Lung microvascular endothelial cell (primary cell): ENCODE measurements at regions not wholly inside any gene's neighbourhood (a gene's known extent, or its start where the extent isn't known, plus 50 kb on each side); places are given as distances from the start of the nearest gene placed in this dataset.

Experiments used
- DNase-seq, 2 donors: peaks; one replicate each; pipeline versions ENCODE4 v3.0.0 to v3.0.0-alpha.2; 2010; ENCODE audit warnings: low read depth in 2 of 2

DNA sequence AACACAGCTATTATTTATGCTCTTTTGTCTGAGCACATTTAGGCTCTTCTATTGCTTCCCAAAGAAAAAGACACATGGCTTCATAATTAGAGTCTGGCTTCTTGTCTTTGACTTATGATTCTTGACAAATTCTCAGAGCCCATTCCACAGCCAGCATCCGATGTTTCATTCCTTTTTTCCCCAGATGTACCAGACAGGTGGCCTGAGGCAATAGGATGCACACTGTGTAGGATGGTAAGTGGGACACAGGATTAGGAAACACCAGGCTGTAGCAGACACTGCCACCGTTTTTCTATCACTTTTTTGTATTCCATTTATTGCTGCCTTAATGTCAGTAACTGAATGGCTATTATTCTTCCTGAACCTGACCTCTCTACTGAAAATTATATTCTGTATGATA lies 188.9 kb upstream of the CDIN1 start:
- no peak for DNase-seq

DNA sequence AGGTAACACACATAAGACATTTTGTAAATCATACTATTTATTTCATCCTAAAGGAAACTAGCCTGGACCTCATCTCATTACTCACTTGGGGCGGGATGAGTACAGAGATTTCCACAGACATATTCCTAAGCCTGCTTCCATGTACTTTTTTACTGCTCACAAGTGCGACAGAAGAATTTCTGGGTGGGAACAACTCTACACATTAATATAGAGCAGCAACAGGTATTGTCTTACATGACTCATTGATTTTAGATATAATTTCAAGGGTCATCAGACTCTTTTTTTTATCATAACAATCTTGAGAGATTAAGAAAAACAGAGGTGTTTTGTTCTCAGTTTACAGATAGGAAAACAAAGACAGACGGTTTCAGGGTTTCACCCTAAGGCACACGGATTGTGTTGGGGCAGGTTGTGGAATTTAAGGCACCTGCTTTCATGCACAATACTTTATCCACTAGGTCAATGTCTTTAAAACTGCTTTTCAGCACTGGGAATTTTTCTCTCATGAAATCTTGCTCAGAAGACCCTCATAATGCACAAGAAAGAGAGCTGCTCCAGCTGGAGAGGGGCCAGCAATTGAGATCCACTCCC lies 186.7 kb upstream of the CDIN1 start:
- no peak for DNase-seq

DNA sequence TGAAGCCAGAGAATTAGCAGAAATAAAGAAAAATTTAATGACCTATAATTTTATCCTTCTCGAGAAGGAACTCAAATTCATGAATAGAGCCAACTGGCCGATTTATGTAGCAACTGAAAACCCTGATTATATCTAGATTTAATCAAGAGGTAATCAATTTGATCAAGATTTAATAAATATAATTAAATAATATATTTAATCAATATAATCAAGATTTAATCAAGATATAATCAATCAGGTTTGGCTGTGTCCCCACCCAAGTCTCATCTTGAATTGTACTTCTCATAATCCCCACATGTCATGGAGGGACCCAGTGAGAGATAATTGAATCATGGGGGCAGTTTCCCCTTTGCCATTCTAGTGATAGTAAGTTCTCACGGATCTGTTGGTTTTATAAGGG lies 181.2 kb upstream of the CDIN1 start:
- no peak for DNase-seq

DNA sequence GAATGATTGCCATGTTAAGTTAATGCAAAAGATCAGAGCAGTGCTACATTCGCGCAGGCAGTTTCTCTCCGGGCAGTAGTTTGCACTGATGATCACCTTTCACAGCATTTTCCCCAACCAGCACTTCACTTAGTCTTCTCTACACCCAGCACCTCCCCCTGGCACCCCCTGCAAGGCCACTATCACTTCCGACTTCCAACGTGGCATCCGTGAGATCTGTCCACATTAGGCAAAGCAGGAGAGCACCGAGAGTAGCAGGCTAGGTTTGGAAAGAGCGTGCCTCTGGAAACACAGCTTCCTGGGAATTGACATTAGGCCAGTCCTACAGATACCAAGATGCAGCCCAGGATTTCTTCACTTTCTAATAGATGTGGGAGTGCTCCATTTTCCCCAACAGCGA lies 180.2 kb upstream of the CDIN1 start:
- no peak for DNase-seq

DNA sequence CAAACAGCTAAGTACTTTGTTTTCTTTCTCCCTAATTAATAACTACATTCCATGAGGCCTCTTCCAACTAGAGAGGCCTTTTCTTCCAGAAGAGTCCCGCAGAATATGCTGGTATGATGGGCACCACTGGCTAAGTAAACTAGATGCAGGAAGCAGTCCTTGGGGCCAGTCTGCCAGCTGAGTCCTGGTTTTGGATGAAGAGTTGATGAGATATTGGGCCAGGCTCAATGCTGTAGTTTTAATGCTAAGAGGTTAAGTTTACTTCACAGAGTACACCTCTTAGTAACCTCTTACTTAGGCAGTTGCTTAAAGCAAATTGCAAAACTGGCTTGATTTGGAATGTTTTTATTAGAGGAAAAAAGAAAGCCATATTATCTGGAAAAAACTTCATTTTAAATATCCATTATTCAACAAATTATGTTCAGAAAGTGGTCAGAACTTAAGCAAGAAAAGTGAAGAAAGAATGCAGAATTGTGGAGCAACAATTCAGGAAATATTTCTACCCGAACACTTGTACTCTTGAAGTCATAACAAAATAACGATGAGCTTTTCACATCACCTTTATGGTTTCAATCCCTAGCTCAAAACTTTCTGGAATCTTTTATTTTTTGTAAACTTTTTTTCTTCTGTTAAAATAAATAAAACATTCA lies 178.4 kb upstream of the CDIN1 start:
- DNase-seq = no peak

DNA sequence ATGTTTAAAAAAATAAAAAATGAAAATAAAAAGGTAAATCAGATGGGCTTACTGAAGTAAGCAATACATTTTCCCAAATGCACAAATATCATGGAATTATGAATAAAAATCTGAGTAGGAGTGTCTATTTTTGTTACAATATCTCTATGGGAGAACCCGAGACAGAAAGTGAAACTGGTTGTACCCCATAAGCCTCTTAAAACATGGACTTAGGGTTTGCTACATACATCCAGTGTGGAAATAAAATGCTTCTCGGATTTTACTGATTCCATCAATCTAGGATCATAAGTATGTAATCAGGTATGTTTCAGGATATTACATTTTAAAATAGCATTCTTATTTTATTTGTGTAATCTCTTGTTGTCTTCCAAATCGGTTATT lies 177.8 kb upstream of the CDIN1 start:
- DNase-seq = peak; percentile 5 to 37

DNA sequence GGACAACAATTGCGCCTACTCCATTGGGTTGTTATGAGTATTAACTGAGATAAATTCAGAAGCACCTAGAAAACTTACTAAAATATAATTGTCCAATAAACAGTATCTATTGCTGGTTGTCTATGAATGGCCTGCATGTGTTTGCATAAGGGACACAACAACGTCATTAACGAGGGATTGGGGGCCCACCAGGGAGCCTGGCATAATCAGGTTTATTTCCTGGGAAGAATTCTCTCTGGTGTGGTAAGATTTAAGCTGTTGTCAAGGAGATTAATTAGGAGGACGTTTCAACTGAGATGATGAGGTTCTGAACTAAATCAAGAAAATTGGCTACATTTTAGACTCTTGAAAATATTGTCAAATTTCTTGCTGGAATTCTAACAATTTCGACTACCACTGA lies 176.1 kb upstream of the CDIN1 start:
- DNase-seq = no peak

DNA sequence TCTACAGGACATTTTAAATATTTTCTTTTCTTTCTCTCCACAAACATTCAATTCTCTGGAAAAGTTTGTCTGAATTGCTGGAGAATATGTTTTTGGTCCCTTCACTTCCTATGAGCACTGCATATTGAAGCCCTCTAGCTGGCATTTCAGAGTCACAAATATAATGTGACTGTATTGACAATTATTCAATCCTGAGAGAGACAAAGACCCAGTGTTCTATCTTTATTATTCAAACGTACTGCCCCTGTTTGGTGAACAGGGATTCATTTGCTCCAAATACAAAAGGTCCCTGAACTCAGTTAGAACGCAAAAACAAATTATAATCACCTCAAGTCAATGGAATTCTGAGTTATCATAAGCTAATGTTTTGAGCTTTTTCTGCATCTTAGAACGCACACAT lies 173.1 kb upstream of the CDIN1 start:
- DNase-seq = no peak

DNA sequence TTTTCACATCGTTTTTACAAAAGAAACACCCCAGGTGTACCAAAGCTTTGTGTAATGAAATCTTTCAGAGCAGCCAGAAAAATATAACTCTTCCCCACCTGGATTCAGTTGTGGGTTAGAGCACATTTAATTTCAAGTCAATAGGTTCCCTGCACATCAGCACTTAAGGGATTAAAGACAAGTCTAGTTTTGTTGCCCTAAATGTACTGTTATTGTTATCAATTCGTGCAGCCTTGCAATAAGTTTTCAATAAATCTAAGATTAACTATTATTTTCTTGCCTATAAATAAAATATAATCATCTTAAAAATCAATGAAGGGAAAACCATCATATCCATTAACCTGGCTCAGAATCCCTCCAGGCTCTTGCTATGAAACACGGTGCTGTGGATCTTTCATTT lies 172.5 kb upstream of the CDIN1 start:
- DNase-seq = no peak

DNA sequence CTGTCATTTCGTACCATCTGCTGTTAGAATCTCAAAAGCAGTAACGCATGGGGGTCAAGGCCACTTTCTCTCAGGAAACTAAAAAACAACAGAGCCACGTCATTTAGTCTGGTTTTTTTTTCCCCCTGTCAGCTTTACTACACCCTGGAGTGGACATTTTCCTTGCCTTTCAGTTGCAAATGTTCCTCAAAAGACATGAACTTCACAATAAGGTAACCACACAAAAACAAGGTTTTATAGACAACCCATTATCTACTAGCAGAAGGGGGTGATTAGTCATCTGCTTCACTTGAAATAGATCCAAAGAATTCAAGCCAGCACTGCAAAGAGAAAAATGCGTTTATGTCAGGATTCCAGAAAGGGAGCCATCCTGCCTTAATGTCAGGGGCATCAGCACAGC lies 171.8 kb upstream of the CDIN1 start:
- peak; percentile 28 to 64 for DNase-seq

DNA sequence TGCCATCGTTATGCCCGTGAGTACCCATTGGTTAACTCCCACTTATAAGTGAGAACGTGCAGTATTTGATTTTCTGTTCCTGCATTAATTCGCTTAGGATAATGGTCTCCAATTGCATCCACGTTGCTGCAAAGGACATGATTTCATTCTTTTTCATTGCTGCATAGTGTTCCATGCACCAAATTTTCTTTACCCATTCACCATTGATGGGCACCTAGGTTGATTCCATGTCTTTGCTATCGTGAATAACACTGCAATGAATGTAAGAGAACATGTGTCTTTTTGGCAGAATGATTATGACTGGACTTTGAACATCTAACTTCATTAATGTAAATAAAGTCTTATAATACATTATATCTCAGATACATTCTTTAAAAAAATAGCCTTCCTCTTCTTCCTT lies 169.6 kb upstream of the CDIN1 start:
- no peak for DNase-seq

DNA sequence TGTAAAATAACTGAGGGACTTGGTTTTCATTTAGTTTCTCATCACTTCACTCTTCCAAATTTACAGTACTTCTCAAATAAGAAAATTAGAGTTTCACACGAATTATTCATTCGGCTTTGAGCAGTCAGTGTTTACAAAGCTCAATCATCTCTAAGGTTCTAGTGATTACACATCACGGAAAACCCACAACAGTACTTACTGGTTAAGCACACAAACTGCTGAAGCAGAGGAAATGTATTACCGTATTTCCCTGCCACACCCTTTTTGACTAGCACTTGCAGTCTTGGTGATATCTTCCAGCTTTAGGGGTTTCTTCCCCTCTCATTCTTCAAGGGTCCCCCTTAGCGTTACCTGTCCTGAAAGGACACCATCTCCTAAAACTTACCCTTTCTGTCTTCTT lies 164.8 kb upstream of the CDIN1 start:
- DNase-seq = peak in 1 of 2 donors; percentile 84

DNA sequence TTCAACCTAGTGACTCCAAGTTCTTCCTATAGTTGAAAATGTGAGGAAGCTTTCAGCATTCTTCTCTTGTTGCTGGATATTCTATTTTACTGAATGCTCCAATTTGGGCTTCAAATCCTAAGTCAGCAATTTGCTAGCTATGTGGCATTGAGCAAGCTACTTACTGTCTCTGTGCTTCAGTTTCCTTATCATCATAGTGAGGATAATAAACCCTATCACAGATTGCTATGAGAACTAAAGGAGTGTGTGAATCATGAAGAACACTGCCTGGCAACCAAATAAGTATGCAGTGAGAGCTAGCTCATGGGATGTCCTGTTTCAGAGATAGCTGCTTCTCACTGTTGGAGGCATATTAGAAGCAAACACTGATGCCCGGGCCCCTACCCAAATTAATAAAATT lies 163.8 kb upstream of the CDIN1 start:
- peak in 1 of 2 donors; percentile 74 for DNase-seq

DNA sequence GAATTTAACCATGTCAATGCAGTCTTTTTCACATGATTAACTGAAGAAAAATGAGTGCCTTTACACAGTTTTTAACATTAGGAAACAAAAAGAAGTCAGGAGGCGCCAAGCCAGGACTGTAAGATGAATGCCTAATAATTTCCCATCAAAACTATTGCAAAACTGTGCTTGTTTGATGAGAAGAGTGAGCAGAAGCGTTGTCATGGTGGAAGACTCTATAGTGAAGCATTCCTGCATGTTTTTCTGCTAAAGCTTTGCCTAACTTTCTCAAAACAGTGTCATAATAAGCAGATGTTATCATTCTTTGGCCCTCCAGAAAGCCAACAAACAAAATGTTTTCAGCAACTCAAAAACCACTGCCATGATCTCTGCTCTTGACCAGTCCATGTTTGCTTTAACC lies 156.8 kb upstream of the CDIN1 start:
- DNase-seq = no peak

DNA sequence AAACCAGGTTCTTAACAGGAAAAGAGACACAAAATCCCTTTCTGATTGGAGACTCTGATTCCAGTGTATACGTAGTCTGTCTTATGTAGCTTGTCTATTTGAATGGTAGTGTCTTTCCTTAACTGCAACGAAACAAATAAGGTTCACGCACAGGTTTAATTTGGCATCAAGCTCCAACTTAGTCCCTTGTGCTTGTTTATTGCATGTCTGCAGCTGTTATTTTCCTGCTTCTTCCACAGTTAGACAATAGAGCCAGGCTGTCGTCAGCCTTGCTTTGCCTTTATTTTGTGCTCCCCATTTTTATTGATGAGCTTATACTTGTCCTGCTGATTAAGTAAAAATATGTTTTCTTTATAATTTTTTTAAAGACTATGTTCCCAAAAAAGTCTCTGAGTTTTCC lies 152.7 kb upstream of the CDIN1 start:
- DNase-seq = no peak

DNA sequence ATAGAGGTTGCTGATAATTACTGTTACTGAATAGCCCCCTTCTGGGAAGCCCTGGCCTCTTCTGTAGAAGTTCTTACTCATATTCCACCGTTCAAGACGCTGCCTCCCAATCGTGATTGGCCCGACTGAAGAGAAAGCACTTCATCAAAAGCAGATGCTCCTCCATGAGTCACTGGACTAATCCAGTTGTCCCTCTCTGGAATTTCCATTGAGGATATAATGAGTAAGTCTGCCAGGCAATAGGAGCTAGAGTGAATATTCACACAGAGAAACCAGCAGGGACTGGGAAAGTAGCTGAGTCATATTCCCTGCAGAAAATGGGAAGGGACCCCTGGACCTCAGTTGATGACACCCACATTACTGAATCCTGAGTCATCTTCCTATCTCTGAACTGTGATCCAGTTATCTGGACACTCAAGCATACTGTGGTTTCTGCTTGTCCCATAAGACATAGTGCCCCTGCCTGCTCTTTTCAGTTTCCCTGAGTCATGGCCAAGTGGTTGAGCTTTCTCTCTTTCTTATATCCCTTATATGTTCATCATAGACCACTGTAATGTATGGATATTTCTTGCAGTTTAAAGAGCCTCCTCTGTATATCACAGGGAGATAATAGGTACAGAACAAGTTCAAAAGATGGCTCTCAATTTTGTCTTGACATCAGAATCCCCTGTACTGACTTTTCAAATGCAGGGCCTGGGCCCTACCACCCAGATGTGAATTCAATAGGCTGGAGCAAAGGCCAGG lies 151.2 kb upstream of the CDIN1 start:
- DNase-seq = peak; percentile 78 to 99

DNA sequence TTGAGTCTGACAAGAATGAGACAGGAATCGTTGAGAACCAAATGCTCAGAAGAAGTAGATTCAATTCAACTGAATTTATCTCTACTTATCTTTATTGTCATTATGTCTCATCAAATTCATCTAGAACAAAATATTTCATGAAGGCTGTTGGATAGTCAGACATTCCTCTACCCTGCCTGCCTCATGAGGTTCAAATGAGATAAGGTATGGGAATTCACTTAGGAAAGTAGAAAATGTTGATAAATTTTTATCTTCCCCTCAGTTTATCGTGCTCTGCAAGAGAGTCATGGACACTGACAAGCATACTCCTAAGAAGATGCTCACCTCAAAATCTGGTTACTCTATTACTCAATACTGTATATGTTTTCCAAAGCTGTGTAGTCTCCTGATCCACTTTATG lies 149.7 kb upstream of the CDIN1 start:
- DNase-seq = no peak

DNA sequence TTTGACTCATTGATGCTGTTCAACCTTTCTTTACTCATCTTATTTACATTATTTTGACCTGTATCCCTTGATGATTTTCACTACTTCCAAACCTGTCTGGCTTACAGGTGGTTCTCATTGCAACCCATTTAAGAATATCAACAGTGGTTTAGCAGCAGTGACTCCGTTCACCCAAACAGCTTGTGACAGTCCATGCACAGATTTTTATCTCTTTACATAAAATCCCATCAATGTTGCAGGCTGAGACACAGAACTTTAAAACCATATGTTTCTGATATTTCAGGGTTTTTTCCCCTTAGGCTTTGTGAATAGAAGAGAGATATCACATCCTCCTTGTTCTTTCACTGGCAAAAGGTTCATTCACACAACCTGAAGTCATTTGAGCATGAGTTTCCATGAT lies 149.1 kb upstream of the CDIN1 start:
- no peak for DNase-seq

DNA sequence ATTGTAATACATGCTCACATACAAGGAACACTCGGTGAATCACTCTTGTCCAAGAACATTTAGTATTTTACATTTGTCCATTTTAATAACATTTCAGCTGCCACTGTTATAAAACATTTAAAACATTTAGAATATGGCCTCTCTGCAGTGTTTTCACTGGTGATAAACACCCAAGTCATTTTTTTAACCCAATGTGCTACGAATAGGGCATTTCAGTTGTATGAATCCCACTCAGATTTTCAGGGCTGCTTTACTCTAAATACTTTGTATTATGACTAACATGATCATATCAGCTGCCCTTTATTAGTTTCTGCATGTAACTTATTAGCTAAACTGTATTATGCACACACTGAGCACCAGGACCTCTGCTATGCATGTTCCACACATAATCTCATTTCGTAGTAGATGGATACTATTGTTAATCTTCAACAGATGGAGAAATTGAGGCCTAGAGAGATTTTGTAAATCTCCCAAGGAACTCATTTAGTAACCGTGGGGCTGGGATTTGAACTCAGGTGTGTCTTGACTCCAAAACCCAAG lies 148.6 kb upstream of the CDIN1 start:
- DNase-seq = no peak

DNA sequence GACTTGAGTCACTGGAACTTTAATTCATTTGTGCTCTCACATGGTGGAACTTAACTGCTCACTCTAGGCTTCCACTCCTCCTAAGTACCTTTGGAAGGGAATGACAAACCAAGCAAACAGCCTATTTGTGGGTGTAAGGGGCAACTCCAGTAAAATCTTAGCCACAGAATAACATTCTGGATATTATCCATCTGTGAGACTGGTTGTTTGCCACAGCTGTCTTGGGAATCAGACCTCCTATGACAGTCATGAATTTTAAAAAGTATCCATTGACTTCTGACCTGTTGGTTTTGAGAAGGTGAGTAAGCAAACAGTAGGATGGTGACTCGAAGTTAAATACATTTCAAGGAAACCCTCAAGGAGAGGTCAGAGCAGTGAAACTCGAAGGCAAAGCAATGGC lies 147.3 kb upstream of the CDIN1 start:
- DNase-seq = peak in 1 of 2 donors; percentile 4

DNA sequence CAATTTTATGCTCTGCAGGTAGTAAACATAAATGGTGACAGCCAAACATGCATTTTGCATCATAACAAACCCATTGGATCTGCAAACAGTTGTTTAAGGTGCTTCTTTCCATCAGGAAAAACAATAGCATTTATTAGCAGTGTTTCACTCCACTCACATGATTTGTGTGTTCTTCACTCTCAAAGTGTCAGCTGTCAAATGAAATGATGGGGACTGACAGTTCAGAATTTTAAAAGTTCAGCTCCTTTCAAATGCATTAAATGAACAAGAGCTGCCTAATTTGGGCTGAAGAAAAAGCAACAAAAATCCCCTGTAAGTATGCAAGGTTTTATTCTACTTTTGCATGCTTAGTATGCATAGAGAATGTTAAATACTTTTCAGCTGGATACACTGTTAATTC lies 145.2 kb upstream of the CDIN1 start:
- DNase-seq = no peak

DNA sequence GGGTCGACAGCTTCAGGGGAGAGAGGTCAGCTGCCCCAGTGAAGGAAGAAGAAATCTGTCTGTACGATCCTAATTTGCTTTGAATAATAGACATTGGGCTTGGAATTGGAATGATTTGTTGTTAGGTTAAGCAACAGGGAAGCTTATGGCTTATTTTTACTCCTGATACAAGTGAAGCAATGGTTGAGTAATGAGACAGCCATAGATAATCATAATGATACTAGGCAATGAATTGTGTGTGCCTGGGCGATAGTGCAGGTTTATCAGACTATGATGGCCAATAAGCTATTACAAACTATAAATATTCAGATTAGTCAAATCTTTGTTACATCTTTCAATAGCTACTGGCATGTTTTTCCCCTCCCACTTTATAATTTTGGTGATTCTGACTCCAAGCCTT lies 140.9 kb upstream of the CDIN1 start:
- no peak for DNase-seq

DNA sequence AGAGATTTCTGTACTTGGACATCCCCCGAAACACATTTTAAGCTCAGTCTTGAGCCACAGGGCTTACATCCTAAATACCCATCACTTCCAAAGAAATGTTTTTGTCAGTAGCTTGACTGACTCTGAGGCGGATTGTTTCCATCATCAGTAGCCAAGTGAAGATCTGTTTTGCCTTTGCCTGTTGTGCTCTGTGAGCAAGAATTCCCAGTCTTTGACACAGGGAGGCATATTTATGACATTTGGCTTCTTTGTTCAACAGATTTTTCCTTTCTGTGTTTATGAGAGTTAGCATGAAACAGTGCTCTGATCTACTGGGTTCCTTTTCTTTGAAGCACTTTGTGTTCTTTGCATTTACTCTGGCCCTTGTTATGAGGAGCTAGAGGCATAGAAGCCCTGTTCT lies 132.1 kb upstream of the CDIN1 start:
- no peak for DNase-seq
